AG04450 (cell line): ENCODE measurements at regions not wholly inside any gene's neighbourhood (a gene's known extent, or its start where the extent isn't known, plus 50 kb on each side); places are given as distances from the start of the nearest gene placed in this dataset.
"Not testable (repeated sequence)": the region's sequence is repeated elsewhere in the genome, so short reads cannot be mapped to it uniquely, and the experiment has no call there.

Experiments used
- CTCF ChIA-PET: fragments of 300-600, 350-600 bp; formaldehyde crosslinking; extraction: SDS; loops from one replicate; lab custom pipeline; 2022; ENCODE audit warnings: antibody characterized with exemption, inconsistent platforms; lab: Charles Lee
- POLR2A ChIA-PET: fragments of 350-600 bp; formaldehyde crosslinking; extraction: SDS; loops from one replicate; lab custom pipeline; 2021; ENCODE audit warnings: antibody characterized with exemption, inconsistent platforms; lab: Yijun Ruan, JAX
- DNase-seq: peaks from one replicate; pipeline ENCODE4 v3.0.0-alpha.2; 2011; ENCODE audit warnings: low read depth, low spot score
- H3K27ac ChIP-seq: one replicate; pipeline ENCODE4 v1.5.1; 2012; ENCODE audit warnings: low read depth, low read length, control low read depth
- H3K27me3 ChIP-seq: one replicate; pipeline ENCODE4 v1.6.0; 2012; ENCODE audit warnings: low read length; ENCODE audit not compliant: control insufficient read depth, insufficient read depth
- H3K4me3 ChIP-seq: 2 replicates; pipeline ENCODE4 v1.5.1; 2011; ENCODE audit warnings: mild to moderate bottlenecking, low read depth, low read length, control low read depth
- H3K9me3 ChIP-seq: 2 replicates; pipeline ENCODE4 v1.5.1; 2012; ENCODE audit warnings: low read length; ENCODE audit not compliant: control insufficient read depth, insufficient read depth
- TF ChIP-seq, protein P1 (sequence below): IDR thresholded peaks from 2 replicates; pipeline ENCODE4 v1.5.1; 2011; ENCODE audit warnings: low read depth, low read length, control low read depth, inconsistent platforms

GRCh38 chrX:131881194-131881593 is 141.9 kb upstream of the STK26 start:
- H3K4me3 ChIP-seq, result no peak overlapping the region
- TF ChIP-seq, protein P1, sequence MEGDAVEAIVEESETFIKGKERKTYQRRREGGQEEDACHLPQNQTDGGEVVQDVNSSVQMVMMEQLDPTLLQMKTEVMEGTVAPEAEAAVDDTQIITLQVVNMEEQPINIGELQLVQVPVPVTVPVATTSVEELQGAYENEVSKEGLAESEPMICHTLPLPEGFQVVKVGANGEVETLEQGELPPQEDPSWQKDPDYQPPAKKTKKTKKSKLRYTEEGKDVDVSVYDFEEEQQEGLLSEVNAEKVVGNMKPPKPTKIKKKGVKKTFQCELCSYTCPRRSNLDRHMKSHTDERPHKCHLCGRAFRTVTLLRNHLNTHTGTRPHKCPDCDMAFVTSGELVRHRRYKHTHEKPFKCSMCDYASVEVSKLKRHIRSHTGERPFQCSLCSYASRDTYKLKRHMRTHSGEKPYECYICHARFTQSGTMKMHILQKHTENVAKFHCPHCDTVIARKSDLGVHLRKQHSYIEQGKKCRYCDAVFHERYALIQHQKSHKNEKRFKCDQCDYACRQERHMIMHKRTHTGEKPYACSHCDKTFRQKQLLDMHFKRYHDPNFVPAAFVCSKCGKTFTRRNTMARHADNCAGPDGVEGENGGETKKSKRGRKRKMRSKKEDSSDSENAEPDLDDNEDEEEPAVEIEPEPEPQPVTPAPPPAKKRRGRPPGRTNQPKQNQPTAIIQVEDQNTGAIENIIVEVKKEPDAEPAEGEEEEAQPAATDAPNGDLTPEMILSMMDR, result no peak
- POLR2A ChIA-PET, result no interaction called here
- no peaks in the 10 kb centered on the region for H3K27me3 ChIP-seq
- CTCF ChIA-PET, result no interaction called here
- H3K9me3 ChIP-seq, result no peaks in the 10 kb centered on the region
- DNase-seq, result no peak
- no peak overlapping the region for H3K27ac ChIP-seq

DNA sequence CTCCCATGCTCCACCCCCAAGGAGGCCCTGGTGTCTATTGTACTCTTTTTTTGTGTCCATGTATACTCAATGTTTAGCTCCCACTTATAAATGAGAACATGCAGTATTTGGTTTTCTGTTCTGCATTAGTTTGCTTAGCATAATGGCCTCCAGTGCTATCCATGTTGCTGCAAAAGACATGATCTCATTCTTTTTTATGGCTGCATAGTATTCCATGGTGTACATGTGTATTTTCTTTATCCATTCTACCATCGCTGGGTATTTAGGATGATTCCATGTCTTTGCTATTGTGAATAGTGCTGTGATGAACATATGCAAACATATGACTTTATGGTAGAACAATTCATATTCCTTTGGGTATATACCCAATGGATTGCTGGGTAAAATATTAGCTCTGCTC is 138.1 kb upstream of the STK26 start:
- H3K27me3 ChIP-seq, CTCF ChIA-PET, H3K4me3 ChIP-seq, H3K9me3 ChIP-seq, POLR2A ChIA-PET, H3K27ac ChIP-seq, DNase-seq: not testable (repeated sequence)

DNA sequence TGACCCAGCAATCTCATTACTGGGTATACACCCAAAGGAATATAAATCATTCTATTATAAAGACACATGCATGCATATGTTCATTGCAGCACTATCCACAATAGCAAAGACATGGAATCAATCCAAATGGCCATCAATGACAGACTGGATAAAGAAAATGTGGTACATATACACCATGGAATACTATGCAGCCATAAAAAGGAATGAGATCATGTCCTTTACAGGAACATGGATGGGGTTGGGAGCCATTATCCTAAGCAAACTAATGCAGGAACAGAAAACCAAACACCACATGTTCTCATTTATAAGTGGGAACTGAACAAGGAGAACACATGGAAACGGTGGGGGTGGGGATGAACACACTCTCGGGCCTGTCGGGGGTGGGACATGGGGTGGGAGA is 129.2 kb upstream of the STK26 start:
- H3K9me3 ChIP-seq, H3K27ac ChIP-seq, CTCF ChIA-PET, H3K27me3 ChIP-seq, DNase-seq, H3K4me3 ChIP-seq, POLR2A ChIA-PET: not testable (repeated sequence)

DNA sequence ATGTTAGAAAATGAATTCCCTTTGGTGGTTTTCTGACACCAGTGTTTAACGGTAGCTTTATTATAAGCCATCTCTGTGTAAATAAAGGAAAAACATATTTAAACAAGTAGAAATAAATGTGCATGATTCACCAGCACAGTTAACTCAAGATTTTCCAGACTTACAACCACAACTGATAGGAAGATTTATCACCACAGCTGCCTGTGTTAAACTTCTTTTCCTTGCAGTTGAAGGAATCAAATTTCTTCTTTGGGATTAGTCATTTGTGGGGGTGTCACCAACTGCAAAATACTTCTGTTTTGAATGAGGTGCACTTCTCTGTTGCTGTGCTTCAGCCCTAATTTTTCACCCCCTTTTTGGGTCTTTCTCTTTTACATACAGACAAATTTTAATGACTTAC is 128.1 kb upstream of the STK26 start:
- no peak overlapping the region for H3K27ac ChIP-seq
- CTCF ChIA-PET, result no interaction called here
- no peak overlapping the region for H3K4me3 ChIP-seq
- TF ChIP-seq, protein P1, result no peak
- no peak for DNase-seq
- POLR2A ChIA-PET, result no interaction called here
- no peaks in the 10 kb centered on the region for H3K27me3 ChIP-seq
- H3K9me3 ChIP-seq, result no peaks in the 10 kb centered on the region

DNA sequence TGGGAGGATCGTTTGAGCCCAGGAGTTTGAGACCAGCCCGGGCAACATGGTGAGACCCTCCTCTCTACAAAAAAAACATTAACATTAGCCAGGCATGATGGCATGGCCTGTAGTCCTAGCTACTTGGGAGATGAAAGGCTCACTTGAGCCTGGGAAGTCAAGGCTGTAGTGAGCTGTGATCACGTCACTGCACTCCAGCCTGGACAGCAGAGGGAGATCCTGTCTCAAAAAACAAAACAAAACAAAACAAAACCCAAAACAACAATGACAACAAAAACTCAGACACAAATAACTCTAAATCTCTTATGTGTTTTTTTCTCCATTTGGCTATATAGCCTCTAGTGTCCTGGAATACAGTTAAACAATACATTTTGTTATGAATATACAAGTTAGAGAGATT is 127.3 kb upstream of the STK26 start:
- DNase-seq, result no peak
- ChIA-PET CTCF (no interaction called here), POLR2A (no interaction called here)
- TF ChIP-seq, protein P1, result no peak
- H3K4me3 ChIP-seq, result no peak overlapping the region
- H3K27ac ChIP-seq, result no peak overlapping the region
- H3K27me3 ChIP-seq, result no peaks in the 10 kb centered on the region
- no peaks in the 10 kb centered on the region for H3K9me3 ChIP-seq

DNA sequence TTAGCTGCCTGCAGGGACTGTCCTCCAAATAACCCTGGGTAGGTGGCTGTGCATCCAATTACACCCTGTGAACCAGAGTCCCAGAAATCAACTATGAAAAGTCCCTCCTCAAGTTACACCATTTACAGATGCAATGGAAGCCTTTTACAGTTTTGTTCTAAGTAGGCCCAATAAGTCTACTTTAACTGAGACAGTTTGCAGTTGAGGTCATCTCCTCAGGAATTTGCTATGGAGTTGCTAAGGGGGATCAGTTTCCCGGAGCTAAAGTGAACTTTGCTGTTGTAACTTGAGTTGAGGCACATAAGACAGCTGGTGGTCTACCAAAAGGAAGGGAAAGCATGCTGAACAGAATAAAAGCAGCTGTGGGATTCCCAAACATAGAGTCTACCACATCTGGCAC is 121.6 kb upstream of the STK26 start:
- H3K9me3 ChIP-seq, result no peaks in the 10 kb centered on the region
- no peak overlapping the region for H3K4me3 ChIP-seq
- TF ChIP-seq, protein P1, result no peak
- H3K27ac ChIP-seq, result no peak overlapping the region
- no peaks in the 10 kb centered on the region for H3K27me3 ChIP-seq
- POLR2A ChIA-PET, result no interaction called here
- no peak for DNase-seq
- CTCF ChIA-PET, result no interaction called here
